Loucy (cell line): ENCODE measurements at regions not wholly inside any gene's neighbourhood (a gene's known extent, or its start where the extent isn't known, plus 50 kb on each side); places are given as distances from the start of the nearest gene placed in this dataset.

ENCODE experiments used
- CTCF ChIP-seq: fragments of 200-600 bp; sonication (generic); conservative IDR thresholded peaks from 2 replicates; pipeline ENCODE4 v1.5.1; 2014; ENCODE audit warnings: mild to moderate bottlenecking, antibody characterized with exemption, low read length
- EZH2phosphoT487 ChIP-seq: fragments of 200-600 bp; IDR thresholded peaks from 2 replicates; pipeline ENCODE4 v1.6.1; 2018; ENCODE audit warnings: antibody characterized with exemption, mild to moderate bottlenecking, moderate library complexity, borderline replicate concordance

- TF ChIP-seq CTCF (no peak), EZH2phosphoT487 (no peak)
Observed at GRCh38 chr4:134072137-134072536, 129.5 kb downstream of the PABPC4L start.
